Activated CD4-positive, alpha-beta T cell treated with anti-CD3 and anti-CD28 coated beads for 48 hours (primary cell): ENCODE measurements at regions not wholly inside any gene's neighbourhood (a gene's known extent, or its start where the extent isn't known, plus 50 kb on each side); places are given as distances from the start of the nearest gene placed in this dataset.

ENCODE experiments used
- DNase-seq: peaks from one replicate; pipeline ENCODE4 v3.0.0-alpha.2; 2020

DNA sequence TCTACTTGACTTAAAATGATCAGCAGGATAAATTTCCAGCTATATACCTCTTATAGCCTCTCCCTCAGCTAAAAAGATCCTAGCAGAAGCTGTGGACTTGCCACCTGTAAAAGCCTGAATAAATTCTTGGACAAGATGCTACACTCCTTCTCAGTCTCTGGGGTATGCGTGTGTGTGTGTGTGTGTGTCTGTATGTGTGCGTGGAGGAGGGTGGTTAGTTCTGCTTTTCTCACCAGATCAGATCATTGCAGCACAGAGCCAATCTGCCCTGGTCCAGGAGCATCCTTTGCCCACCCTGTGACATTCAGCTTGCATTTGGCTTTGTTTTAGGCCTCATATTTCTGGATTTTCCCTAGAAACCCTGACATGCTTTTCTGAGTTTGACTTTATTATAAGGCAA is 438.3 kb downstream of the RFC3 start:
- no peak for DNase-seq

DNA sequence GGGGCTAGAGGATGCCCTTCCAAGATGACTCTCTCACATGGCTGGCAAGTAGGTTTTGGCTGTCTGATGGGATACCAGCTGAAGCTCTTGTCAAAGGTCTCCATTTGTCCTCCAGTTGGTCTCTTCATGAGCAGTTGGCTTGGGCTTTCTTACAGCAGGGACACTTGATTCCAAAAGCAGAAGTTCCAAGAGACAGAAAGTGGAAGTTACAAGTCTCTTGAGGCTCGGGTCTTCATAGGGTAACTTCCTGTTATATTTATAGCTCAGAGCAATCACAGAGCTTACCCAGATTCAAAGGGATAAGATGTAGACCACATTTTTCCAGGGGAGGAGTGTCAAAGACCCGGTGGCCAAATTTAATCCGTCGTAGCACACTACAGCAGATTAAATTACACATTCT is 440.0 kb downstream of the RFC3 start:
- DNase-seq: no peak

DNA sequence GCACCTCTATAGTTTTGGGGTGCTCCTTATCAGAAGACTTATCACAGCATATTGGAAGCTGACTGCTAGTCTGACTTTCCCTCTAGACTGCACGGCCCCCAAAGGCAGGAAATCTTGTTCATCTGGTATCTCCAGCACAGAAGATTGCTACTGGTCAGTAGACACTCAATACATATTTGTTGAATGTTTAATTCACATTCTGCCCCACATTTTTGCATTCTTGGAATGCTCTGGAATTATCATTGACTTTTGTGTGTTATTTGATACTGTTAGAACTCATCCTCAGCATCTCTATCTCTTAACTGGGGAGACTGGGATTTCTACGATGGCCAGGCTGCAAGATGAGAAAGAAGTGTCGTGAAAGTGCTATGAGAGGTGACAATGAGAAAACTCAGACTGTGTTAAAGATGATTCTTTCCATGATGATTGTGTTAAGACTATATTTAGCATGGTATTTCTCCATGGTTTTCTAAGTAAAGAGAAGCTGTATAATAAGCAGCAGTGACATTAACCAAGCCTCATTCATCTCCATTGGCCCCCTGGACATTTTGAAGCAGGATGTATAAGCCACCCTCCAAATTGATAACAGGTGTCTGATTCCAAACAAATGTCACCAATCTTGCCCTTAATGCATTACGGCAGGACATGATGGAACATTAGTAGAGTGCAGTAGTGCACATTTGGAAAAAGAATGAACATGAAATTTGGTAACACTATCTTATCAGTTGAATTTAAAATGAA is 440.9 kb downstream of the RFC3 start:
- DNase-seq: no peak

DNA sequence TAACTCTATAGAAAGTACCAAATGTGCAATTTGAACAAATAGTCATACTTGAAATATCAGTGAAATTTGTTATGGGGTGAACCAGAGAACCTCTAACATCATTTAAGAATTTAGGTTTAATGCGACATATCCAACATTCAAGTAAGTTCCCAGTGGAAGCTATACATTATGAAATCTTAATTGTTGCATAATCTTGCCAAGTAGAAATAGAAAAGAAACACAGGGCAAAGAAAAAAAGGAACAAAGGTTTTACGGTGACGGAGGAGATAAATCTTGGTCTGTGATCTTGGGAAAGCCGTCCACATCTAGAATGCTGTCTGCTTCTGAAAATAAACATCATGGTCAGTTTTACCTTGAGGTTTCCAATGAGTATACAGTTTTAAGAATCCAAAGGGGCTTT is 445.7 kb downstream of the RFC3 start:
- DNase-seq: no peak

DNA sequence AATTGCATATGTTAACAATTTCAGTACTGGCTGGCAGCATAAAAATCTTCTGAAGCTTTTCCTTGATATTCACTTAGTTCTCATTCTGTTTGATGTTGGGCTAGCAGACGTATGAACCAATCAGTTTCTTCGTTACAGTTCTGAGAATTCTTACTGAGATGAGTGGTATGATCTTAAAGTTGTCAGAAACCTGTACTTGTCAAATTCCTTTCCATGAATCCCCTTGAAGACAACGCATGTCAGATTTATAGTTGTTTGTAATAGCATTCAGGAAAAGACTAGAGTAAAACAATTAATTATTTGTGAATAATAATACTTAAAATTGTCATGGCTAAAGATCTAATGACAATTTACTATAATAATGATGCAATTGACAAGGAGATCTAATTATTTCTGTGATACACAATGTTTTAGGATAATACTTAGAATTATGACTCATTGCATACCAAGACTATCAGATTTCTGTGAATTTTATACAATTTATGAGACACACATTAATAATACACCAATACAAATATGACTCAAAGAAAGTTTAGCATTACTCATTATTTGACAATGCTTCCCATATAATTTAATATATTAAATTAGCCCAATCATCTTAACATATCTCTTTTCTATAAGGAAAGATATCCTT is 447.2 kb downstream of the RFC3 start:
- no peak for DNase-seq

DNA sequence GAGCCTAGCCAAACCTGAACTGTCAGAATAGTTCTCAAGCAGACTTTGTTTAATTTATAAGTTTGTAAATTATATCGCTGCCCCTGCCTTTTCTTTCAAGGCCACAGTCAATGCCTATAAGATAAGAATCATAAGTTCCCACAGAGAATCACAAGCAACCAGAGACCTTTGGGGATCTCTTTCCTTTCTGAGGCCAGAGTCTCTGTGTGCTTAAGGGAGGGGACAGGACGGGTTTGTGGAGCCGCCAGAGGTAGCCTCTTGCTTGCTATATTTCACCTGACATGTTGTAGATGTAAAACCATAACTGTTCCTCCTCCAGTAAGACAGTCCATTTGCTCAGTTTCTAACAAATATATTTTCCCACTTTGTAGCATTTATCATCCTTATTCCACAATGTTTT is 458.8 kb downstream of the RFC3 start:
- no peak for DNase-seq

DNA sequence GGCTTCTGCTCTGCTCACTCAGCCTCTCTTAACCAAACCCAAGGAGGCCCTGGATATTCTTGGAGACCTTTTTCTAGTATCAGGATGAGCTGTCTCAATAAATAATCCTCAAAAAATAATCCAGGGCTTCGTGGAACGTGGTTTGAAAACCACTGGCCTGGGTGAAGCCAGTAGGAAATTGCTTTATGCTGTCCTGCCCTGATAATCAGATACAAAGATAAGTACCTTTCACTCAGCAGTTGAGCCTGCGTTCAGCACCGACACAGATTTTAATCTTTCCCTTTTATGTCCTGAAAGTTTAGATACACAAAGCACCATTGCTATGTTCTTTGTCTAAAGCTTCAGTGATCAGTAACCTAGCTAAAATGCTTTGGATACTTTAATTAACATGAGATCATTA is 460.0 kb downstream of the RFC3 start:
- no peak for DNase-seq

DNA sequence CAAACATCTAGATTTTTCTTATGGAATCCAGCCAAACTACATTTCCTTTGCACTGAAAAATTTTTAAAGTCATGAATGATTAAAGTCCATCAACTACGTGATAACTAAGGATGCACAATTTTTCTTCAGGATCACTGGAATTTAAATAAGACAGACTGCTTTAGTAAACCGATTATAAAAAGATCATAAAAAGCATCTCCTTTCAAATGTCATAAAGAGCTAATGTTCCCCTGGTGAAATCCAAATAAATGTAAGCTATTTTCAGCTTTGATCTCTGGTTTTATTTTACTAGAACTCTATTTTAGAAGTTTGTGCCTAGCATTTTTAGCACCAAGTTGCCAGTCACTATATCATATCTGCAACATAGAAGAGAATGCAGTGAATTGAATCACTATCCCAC is 460.8 kb downstream of the RFC3 start:
- DNase-seq: no peak

DNA sequence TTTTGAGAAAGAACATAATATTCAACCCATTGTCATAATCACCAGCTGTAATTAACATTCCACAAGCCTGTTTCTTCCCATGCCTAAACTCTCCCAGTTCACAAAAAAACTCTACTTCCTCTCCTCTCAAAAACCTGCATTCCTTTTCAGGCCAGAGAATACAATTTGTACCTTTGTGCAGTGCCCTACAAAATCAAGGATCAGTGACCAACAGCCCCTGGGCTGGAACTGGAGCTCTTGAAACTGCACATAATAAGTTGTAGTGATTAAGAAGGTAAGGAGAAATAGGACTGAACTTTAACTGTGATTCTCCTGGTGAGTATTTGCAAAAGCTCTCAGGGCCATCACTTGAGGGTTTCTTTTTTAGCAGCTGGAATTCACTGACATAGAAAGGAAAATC is 472.7 kb downstream of the RFC3 start:
- DNase-seq: no peak

DNA sequence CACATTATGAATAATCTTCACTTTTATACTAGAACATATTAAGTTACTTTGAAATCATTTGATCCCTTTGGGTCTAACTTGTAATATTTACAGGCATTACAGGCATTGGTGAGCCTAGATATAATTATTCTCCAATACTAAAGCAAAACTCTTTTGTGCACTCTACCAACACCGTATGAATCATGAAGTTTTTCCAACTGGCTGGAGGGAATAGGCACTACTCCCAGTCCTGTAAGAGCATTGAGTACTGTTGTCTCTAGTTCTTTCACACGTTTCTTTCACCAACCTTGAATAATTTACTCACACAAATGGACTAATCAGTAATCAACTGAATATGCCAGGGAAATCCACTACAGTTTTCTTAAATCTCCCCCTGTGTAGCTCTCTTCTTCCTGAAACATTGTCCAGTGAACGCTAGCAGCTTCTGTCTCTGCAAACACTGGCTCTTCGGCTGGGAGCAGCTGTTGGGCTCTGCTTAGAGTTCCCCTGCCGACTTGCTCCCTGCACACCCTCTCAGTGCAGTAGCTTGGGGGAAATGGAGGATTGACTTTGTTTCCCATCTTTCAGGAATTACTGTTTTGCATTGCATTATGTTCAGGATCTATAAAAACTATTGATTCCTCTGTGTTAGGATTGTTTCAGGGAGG is 476.7 kb downstream of the RFC3 start:
- DNase-seq: no peak

DNA sequence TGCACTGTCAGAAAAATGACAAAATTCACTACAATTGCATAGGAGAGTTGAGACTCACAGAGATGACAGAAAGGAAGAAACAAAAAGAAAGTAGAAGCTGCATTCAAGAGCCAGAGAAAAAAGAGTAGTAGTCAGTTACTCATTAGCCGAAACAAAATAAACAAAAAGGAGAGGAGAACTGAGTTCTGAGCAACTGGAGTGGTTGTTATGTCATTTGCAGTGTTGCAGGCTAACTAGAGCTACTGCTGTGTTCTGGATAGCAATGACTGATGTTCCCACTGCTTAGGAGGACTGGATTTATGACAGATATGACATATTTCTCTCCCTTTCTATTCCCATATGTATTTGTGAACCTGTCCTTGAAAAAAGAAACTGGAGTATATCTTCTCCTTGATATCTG is 482.6 kb downstream of the RFC3 start:
- DNase-seq: no peak

DNA sequence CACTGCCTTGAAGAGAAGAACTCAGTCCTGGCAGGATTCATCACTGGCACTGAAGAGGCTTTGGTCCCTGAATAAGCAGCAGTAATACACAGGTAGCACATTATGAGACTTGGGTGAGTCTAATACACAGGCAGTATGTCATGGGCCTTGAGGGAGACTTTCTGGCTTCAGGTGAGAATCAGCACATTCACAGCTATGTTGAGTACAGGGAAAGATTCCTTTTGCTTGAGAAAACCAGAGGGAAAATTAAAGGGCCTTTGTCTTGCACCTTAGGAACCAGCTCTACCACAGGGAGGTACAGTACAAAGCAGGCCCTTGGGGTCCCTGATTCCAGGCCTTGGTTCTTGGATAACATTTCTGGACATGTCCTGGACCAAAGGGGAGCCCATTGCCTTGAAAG is 484.6 kb downstream of the RFC3 start:
- DNase-seq: no peak

DNA sequence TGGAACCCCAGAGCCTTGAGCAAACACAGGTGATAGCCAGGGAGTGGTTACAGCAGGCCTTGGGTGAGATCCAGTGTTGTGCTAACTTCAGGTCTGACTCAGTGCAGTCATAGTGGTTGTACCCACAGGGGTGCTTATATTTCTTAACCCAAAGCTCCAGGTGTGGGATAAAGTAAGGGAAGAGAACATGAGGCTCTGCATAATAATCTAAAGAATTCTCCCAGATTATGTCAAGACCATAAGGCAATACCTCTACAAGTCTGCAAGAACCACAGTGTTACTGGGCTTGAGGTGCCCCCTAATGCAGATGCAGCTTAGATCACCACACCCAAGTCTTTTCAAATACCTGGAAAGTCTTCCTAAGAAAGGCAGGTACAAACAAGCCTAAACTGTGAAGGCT is 485.4 kb downstream of the RFC3 start:
- no peak for DNase-seq

DNA sequence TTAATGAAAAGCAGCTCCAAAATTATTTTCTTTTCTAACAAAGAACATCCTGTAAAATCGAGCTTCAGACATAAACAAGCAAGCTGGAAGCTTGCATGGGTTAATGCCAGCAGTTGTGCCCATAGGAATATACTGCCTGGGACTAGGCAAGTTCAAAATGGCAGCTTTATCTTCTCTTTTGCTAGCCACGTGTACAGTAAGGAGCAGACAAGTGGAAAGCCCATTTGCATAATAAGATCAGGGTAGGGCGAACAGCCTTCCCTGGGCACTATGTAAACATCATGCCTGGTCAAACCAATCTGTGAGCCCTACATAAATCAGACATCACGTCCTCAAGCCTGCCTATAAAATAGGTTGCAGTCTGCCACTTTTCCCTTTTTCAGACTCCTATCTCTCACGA is 489.7 kb downstream of the RFC3 start:
- DNase-seq: no peak

DNA sequence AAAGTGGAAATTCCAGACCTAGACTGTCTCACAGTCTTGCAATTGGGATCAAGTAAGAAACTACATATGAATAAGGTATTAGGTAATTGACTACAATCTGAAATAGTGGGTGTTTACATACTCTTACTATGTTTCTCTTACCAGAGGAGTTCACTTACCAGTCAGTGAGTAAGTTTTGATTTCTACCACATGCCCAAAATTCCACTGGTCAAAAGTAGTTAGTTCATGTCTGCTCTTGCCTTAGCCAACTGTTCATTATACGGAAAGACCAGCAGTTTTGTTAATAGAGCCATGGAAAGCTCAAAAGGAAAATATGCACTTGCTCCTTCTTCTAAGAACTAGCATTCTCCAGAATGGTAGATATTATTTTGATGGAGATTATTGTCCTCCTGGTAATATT is 490.8 kb downstream of the RFC3 start:
- DNase-seq: no peak

DNA sequence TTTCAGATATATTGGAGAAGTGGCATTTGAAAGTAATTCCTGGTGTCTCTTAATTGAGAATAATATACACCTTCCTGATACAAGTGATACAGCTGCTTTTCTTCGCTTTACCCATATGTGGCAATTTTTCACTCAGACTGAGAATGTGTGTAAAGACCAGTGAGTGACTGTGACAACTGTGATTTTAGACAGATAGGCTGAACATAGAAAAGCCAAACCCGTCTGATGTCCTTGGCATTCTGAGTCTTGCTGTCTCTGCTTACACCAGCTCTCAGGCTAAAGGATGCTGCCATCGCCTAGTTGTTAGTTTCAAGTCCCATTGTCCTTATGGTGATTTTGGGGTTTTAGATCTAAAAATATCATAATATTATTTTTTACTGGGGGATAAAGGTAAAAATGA is 492.6 kb downstream of the RFC3 start:
- no peak for DNase-seq

DNA sequence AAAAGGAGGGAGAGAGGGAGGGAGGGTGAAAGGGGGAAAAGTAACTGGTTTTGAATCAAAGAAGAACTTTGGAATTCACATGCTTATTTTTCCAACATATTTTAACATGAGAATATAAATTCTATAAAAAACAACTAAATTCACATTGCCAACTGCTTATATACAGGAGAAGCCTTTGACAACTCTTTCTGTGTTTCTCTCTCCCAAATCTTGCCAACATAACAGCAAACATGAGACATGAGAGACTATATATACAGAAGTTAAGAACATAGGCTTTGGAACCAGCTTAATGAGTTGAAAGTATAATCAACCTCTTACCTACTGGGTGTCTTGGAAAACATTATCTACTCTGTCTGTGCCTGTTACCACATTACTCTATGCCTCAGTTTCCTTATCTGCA is 493.3 kb downstream of the RFC3 start:
- DNase-seq: no peak

DNA sequence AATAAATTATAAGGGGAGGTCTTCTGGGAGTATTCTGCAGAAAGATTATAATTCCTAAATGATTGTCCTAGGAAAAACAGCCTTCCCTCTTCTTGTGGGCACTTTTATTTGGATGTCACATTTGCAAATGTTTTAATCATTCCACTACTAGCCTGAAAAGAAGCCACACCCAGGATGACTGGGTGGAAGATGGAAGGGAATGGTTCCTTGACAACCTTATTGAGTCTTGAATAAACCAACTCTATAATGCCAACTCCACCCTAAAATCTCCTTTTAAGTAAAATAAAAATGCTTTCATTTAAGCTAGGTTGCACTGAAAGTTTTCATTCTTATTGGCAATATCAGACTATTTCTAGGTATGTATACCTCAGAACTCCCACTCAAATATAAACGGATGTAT is 494.6 kb downstream of the RFC3 start:
- DNase-seq: no peak

DNA sequence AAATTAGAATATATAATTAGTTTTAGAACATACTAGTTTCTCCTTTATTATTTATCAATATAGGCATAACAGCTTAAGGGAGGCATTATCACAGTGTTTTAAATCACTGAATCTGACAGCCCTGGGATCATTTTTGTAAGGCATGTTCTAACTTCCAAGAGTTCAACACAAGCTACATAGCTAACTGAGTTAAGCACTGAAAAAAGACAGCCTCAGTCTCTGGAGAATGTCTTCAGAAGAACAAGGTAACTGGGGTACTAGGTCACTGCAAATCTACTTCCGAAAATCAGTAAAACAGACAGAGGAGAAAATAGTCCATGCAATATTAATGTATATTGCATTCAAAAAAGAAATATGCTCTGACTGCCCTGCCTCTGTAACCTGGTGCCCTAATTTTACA is 502.1 kb downstream of the RFC3 start:
- no peak for DNase-seq

DNA sequence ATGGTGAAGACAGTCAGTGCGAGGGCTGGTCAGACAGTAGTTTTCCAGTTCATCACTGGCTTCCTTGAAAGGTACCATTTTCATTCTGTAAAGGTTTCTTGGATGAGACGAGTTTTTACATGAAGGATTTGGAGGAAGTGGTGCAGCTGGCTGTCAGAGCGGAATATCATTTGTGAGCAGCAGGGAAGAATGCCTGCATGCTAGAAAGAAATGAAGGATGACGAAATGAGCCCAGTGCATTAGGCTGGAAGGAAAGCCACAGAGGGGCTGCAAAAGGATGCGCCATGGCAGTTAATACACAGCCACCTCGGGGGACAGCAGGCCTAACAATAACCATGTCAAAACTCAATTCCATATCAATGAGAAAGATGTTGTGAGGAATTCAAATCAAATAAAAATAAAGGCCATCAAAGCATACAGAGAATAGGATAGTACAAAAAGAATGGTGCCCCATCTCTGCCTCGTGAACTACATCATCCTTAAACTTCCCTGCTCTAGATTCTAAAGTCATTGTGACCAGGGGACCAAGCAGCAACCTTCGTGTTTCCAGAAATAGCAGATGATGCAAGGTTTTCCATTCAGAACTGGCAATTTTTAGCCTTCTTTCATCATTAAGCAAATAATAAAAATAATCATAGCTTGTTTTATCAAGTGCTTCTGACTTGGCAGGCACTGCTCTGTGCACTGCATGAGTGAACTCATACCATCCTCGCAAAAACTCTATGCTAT is 504.2 kb downstream of the RFC3 start:
- no peak for DNase-seq

DNA sequence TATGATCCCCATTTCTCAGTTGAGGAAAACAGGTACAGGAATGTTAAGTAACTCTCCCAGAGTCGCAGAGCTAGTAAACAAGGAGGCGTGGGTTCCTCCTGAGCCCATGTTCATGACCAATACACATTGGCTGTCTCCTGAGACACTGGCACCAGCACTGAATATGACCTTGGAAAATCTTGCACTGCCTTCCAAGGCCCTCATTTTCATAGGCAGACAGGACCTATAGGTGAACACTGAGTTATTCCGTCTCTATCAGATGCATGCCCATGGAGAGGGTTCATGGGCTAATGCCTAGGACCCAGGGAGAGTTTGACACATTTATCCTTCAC is 504.8 kb downstream of the RFC3 start:
- no peak for DNase-seq

DNA sequence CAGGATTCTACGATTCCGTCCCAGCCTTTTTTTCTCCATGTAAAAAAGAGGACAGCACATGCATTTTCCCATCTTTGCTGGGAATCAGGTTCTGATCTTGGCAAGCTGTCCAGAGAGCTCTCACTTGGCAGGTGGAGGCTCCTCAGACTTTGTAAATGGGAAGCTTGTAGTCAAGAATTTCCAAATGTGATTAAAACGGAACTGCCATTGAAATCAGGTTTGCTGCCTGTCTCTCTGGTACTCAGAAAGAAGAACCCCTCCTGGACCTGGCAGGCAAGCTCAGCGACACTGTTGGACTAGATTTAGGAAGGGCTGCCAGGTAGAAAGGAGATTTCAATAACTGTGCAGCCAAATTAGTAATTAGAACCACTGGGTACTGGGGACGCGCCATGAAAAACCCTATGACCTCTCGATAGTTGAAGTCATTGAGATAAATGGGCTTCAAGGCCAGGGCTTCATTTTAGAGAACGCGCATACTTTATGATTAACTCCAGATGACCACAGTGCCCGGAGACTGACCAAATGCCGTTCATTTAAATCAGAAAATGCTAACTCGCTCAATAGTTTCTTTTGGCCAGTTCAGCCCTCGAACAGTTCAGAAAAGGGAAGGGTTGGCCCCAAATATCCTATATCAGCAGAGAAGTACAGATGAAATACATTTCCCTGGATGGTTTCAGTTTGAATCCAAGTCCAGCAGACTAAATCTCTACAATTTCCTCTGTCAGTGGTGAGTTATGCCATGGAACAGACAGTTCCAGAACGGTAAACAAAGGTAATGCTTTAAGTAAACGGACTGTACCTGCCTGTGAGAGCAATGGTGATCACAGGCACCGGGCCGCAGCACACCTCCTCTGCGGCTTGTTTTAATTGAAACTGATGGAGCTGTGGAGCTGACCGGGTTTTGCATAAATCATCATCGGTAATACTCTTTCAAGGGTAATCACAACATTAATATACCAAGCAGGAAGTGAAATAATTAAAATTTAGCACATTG is 517.4 kb downstream of the RFC3 start:
- DNase-seq: no peak

DNA sequence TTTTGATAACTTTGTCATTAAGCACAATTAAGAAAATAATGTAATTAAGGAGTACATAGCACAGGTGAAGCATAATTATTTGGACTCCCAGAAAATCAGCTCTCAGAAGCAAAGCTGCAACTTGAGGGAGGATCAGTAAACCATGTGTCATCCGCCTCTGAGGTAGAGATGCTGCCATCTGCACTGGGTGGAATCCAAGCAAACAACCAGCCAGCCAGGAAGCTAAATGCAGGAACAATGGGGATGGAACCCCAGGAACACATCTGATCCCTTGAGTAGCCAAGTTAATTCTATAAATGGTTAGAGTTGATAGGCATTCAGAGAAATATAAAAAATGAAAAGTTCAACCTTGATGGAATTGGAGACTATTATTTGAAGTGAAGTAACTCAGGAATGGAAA is 520.2 kb downstream of the RFC3 start:
- no peak for DNase-seq
